LNCAP (cell line): ENCODE measurements at regions not wholly inside any gene's neighbourhood (a gene's known extent, or its start where the extent isn't known, plus 50 kb on each side); places are given as distances from the start of the nearest gene placed in this dataset.

Source experiments
- TF ChIP-seq, protein P1 (sequence below): fragments of 450-650 bp; IDR thresholded peaks from 2 replicates; pipeline ENCODE4 v1.5.1; 2017; ENCODE audit warnings: mild to moderate bottlenecking

DNA sequence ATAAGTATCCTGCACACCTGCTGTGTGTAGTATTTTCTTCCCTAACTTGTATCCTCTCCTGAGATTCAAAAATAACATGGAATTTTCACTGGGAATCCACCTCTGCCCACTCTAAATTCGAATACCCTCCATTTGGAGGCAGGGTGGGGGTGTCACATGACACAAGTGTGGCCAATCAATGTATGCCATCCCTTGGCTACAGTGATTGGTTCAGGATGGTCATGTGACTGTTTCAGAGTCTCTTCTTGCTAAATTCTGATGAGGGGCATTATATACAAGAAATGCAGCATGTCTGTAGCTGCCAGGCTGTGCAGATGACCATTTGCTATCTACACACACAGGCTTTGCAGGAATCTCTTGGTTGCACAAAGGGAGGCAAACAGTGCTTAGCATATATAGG is 86.8 kb upstream of the TMEM132C start:
- TF ChIP-seq, protein P1, sequence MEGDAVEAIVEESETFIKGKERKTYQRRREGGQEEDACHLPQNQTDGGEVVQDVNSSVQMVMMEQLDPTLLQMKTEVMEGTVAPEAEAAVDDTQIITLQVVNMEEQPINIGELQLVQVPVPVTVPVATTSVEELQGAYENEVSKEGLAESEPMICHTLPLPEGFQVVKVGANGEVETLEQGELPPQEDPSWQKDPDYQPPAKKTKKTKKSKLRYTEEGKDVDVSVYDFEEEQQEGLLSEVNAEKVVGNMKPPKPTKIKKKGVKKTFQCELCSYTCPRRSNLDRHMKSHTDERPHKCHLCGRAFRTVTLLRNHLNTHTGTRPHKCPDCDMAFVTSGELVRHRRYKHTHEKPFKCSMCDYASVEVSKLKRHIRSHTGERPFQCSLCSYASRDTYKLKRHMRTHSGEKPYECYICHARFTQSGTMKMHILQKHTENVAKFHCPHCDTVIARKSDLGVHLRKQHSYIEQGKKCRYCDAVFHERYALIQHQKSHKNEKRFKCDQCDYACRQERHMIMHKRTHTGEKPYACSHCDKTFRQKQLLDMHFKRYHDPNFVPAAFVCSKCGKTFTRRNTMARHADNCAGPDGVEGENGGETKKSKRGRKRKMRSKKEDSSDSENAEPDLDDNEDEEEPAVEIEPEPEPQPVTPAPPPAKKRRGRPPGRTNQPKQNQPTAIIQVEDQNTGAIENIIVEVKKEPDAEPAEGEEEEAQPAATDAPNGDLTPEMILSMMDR: no peak

DNA sequence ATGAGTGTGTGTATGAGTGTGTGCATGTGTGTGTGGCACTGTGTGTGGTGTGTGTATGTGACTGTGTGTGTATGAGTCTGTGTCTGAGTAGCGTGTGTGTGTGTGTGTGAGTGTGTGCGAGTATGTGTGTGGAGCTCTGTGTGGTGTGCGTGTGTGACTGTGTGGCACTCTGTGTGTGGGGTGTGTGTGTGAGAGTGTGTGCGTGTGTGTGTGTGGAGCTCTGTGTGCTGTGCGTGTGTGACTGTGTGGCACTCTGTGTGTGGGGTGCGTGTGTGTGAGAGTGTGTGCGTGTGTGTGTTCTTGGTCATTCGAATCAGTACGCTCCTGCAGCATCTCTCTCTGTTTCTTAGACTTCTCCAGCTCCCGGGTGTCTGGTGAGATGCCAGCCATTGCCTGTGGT is 76.9 kb upstream of the TMEM132C start:
- TF ChIP-seq, protein P1: no peak

DNA sequence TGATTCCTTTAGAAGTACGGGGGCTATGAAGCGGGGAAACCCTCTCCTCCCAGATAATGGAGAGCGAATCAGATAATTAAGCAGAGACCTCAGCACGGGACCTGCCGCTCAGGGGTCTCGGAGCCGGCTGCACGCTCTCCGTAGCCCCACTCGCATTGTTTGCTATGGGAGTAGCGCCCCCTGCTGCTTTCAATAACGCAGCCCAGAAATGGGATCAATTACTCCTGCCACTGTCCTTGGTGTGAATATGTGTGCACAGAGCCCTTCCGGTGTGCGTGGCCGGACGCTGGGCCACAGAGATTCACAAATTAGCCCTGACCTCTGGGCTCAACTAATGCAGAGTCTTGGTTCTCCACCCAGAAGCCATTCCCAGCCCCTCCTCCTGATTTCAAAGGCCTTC is 76.4 kb upstream of the TMEM132C start:
- TF ChIP-seq, protein P1: peak; percentile 11; the same call in 1 of the 2 replicates

DNA sequence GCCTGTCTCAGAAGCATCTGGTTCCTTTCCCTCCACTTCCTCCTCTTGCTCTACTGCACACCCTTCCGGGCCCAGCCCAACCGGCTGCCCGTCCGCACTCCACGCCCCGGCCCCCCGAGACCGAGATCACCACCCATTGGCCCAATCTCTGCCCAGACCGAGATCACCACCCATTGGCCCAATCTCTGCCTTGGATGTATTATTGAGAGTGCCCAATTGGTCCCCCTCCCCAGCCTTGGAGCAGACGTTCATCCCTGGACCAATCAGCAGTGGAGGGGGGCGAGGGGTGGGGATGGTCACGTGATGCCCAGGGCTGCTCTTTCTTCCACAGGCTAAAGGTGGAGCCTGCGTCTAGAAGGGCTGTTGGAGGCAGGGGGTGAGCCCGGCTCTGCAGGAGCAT is 75.6 kb upstream of the TMEM132C start:
- TF ChIP-seq, protein P1: no peak

GRCh38 chr12:128204711-128205110 is 62.3 kb upstream of the TMEM132C start:
- TF ChIP-seq, protein P1: no peak

- TF ChIP-seq, protein P1: no peak
Observed at GRCh38 chr12:128205145-128205544, 61.8 kb upstream of the TMEM132C start.

DNA sequence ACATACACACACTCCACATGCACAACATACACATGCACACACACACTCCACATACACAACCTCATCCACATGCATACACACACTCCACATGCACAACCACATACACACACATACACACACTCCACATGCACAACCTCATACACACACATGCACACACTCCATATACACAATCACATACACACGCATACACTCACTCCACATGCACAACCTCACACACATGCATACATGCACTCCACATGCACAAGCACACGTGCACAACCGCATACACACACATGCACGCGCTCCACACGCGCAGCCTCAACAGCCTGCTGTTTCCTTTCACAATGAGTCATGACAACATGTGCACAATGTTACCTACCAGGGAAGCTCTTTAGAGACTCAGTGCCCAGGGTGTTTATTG is 61.2 kb upstream of the TMEM132C start:
- TF ChIP-seq, protein P1: no peak
